ENCODE measurements at regions not wholly inside any gene's neighbourhood (a gene's known extent, or its start where the extent isn't known, plus 50 kb on each side); places are given as distances from the start of the nearest gene placed in this dataset.

- Histone ChIP-seq H3K4me1 (ENCODE audit: low read depth, poor library complexity, severe bottlenecking) (no peaks in the 10 kb centered on the region), H3K27ac (no peak overlapping the region), H3K9ac (no peak overlapping the region), H3K27me3 (ENCODE audit: insufficient read depth, low read depth) (no peaks in the 10 kb centered on the region), H2AFZ (ENCODE audit: low read depth) (no peak overlapping the region), H3K36me3 (ENCODE audit: insufficient read depth) (no peaks in the 10 kb centered on the region), H3K79me2 (ENCODE audit: insufficient read depth, low read depth) (no peaks in the 10 kb centered on the region), H4K20me1 (ENCODE audit: insufficient read depth) (no peaks in the 10 kb centered on the region), H3K4me3 (IDR thresholded peaks at IDR 0.05; ENCODE audit: insufficient read depth, low read depth, low read length) (no peak overlapping the region), H3K4me2 (no peak overlapping the region)
- no peak for TF ChIP-seq CTCF (conservative IDR thresholded peaks at IDR 0.05; ENCODE audit: low read depth, low read length)
Observed at GRCh38 chr12:91609283-91609682, 426.7 kb upstream of the DCN start.

DNA sequence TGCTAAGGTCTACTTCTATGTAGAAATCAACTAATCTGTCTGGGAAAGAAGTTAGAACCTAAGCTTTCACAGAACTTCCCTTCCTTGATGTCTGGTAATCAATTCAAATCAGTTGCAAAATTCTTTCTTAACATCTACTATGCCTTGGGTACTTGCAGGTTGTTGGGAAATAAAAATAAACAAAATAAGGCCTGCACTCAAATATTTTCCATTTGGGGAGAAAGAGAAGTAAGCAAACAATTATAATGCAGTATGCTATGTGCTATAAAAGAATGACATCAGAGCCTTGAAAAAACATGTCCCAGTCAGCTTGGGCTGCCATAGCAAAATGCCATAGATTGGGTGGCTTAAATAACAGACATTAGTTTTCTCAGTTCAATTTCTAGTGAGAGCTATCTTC, 425.9 kb upstream of the DCN start:
- Histone ChIP-seq H3K9ac (no peak overlapping the region), H3K79me2 (ENCODE audit: insufficient read depth, low read depth) (no peaks in the 10 kb centered on the region), H3K4me2 (no peak overlapping the region), H3K4me3 (IDR thresholded peaks at IDR 0.05; ENCODE audit: insufficient read depth, low read depth, low read length) (no peak overlapping the region), H3K4me1 (ENCODE audit: low read depth, poor library complexity, severe bottlenecking) (no peaks in the 10 kb centered on the region), H3K27me3 (ENCODE audit: insufficient read depth, low read depth) (no peaks in the 10 kb centered on the region), H3K27ac (no peak overlapping the region), H2AFZ (ENCODE audit: low read depth) (no peak overlapping the region), H3K36me3 (ENCODE audit: insufficient read depth) (no peaks in the 10 kb centered on the region), H4K20me1 (ENCODE audit: insufficient read depth) (no peaks in the 10 kb centered on the region)
- TF ChIP-seq CTCF (conservative IDR thresholded peaks at IDR 0.05; ENCODE audit: low read depth, low read length), result no peak

DNA sequence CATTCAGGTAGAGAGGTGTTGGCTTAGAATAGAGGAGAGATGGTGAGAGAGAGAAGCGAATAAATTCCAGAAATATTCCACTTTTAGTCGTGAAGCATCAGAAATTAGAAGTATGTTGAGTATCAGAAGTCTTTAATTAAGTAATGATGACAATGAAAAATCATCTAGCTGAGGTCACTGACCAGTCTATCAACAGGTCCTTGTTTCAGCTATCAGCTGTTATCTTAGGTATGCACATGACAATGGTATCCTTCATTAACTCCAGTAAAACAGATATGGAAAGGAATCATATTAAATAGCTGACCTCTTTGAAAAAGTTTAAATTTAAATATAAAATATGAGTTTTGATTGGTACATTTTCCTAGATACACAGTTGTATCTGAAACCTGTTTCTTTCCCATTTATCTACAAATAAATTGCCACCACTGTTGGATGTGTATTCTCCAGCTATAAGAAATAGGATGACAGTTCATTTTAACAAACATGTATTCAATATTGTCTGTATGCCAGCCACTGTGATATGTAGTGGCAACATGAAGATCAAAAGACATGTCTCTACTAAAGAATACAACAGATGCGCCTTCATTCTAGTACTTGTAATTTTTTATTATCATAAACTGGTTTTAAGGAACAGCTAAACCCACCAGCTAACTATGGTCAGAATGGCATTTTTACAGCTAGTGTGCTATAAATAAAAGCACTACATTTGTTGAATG, 424.2 kb upstream of the DCN start:
- Histone ChIP-seq H2AFZ (ENCODE audit: low read depth) (no peak overlapping the region), H3K4me2 (no peak overlapping the region), H3K27ac (no peak overlapping the region), H3K79me2 (ENCODE audit: insufficient read depth, low read depth) (no peaks in the 10 kb centered on the region), H3K36me3 (ENCODE audit: insufficient read depth) (no peaks in the 10 kb centered on the region), H4K20me1 (ENCODE audit: insufficient read depth) (no peaks in the 10 kb centered on the region), H3K27me3 (ENCODE audit: insufficient read depth, low read depth) (no peaks in the 10 kb centered on the region), H3K4me3 (IDR thresholded peaks at IDR 0.05; ENCODE audit: insufficient read depth, low read depth, low read length) (no peak overlapping the region), H3K4me1 (ENCODE audit: low read depth, poor library complexity, severe bottlenecking) (no peaks in the 10 kb centered on the region), H3K9ac (no peak overlapping the region)
- TF ChIP-seq CTCF (conservative IDR thresholded peaks at IDR 0.05; ENCODE audit: low read depth, low read length), result no peak

DNA sequence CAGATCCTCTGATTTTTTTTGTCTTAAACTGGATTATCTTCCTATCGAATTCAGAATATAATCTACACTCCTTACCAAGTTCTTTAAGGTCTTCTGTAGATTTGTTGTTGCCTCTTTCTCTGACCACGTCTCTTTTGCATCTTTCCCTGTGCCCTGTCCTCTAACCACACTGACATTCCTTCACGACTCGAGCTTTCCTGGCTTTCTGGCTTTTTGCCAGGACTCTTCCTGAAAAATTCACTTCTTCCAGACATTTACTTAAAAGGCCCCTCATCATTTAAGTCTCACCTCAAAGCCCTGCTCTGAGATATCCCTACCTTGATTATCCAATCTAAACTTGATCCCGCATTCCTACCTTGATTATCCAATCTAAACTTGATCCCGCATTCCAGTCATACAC, 422.3 kb upstream of the DCN start:
- Histone ChIP-seq H3K9ac (no peak overlapping the region), H3K79me2 (ENCODE audit: insufficient read depth, low read depth) (no peaks in the 10 kb centered on the region), H3K36me3 (ENCODE audit: insufficient read depth) (no peaks in the 10 kb centered on the region), H3K27me3 (ENCODE audit: insufficient read depth, low read depth) (no peaks in the 10 kb centered on the region), H3K4me3 (IDR thresholded peaks at IDR 0.05; ENCODE audit: insufficient read depth, low read depth, low read length) (no peak overlapping the region), H3K4me2 (no peak overlapping the region), H3K27ac (no peak overlapping the region), H2AFZ (ENCODE audit: low read depth) (no peak overlapping the region), H4K20me1 (ENCODE audit: insufficient read depth) (no peaks in the 10 kb centered on the region), H3K4me1 (ENCODE audit: low read depth, poor library complexity, severe bottlenecking) (no peaks in the 10 kb centered on the region)
- no peak for TF ChIP-seq CTCF (conservative IDR thresholded peaks at IDR 0.05; ENCODE audit: low read depth, low read length)

Data from KMS-11 (cell line).